Neural crest cell (in vitro differentiated cells): ENCODE measurements at regions not wholly inside any gene's neighbourhood (a gene's known extent, or its start where the extent isn't known, plus 50 kb on each side); places are given as distances from the start of the nearest gene placed in this dataset.

ENCODE experiments used
- DNase-seq: peaks from one replicate; pipeline ENCODE4 v3.0.0; 2021; ENCODE audit warnings: low read depth, mixed read lengths, low spot score
- H3K27ac Mint-ChIP-seq: one replicate; pipeline ENCODE4 v1.8.0; 2021; ENCODE audit warnings: mild to moderate bottlenecking, mixed read lengths; ENCODE audit not compliant: unreplicated experiment
- H3K27me3 Mint-ChIP-seq: 2 replicates; pipeline ENCODE4 v1.8.0; 2021; ENCODE audit warnings: low read depth, mild to moderate bottlenecking, mixed read lengths
- H3K36me3 Mint-ChIP-seq: 2 replicates; pipeline ENCODE4 v1.8.0; 2021; ENCODE audit warnings: low read depth, mild to moderate bottlenecking, mixed read lengths
- H3K4me1 Mint-ChIP-seq: 2 replicates; pipeline ENCODE4 v1.8.0; 2021; ENCODE audit warnings: mixed read lengths
- H3K4me3 Mint-ChIP-seq: one replicate; pipeline ENCODE4 v1.8.0; 2021; ENCODE audit warnings: mild to moderate bottlenecking, mixed read lengths
- H3K9me3 Mint-ChIP-seq: 2 replicates; pipeline ENCODE4 v1.8.0; 2021; ENCODE audit warnings: mixed read lengths
- TF ChIP-seq, protein P1 (sequence below): fragments of 200-600 bp; sonication (generic); conservative IDR thresholded peaks from 2 replicates; pipeline ENCODE4 v1.5.0; 2021; ENCODE audit warnings: antibody characterized with exemption, mild to moderate bottlenecking

DNA sequence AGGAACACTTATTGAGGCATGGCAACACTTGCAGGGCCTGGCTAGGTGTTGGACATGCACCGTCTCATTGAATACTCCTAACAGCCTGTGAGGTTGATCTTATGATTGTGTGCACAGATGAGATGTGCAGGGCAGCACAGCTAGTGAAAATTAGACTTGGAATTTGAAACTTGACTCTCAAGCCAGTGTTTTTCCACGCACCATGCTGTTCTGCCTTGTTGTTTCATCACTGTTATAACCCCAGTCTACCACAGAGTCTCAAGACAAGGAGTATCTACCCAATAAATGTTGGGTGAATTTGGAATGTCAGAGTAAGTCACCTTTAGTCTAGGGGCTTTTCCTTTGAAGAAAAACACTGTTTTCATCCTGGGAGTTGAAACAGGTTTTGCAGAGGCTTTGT lies 55.8 kb upstream of the LRIG3 start:
- H3K9me3 Mint-ChIP-seq = no peaks in the 10 kb centered on the region
- no peak for DNase-seq
- H3K4me1 Mint-ChIP-seq = no peaks in the 10 kb centered on the region
- TF ChIP-seq, protein P1, sequence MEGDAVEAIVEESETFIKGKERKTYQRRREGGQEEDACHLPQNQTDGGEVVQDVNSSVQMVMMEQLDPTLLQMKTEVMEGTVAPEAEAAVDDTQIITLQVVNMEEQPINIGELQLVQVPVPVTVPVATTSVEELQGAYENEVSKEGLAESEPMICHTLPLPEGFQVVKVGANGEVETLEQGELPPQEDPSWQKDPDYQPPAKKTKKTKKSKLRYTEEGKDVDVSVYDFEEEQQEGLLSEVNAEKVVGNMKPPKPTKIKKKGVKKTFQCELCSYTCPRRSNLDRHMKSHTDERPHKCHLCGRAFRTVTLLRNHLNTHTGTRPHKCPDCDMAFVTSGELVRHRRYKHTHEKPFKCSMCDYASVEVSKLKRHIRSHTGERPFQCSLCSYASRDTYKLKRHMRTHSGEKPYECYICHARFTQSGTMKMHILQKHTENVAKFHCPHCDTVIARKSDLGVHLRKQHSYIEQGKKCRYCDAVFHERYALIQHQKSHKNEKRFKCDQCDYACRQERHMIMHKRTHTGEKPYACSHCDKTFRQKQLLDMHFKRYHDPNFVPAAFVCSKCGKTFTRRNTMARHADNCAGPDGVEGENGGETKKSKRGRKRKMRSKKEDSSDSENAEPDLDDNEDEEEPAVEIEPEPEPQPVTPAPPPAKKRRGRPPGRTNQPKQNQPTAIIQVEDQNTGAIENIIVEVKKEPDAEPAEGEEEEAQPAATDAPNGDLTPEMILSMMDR = no peak
- H3K4me3 Mint-ChIP-seq = no peak overlapping the region
- H3K36me3 Mint-ChIP-seq = no peaks in the 10 kb centered on the region
- H3K27ac Mint-ChIP-seq = no peak overlapping the region
- H3K27me3 Mint-ChIP-seq = no peaks in the 10 kb centered on the region
